Tibial artery (tissue), 4 donors: ENCODE measurements at regions not wholly inside any gene's neighbourhood (a gene's known extent, or its start where the extent isn't known, plus 50 kb on each side); places are given as distances from the start of the nearest gene placed in this dataset.

Experiments
- DNase-seq, 2 donors: peaks; one replicate each; pipeline ENCODE4 v3.0.0-alpha.2; 2019
- H3K27ac ChIP-seq, 2 donors: fragments of 200-600 bp; sonication (generic) in 1 of 2; 1 replicate in 1 of 2; 2 replicates in 1 of 2; pipeline ENCODE4 v1.5.1; 2018 to 2019; ENCODE audit warnings: mild to moderate bottlenecking in 1 of 2
- H3K27me3 ChIP-seq, 2 donors: fragments of 200-600 bp; sonication (generic) in 1 of 2; one replicate each; pipeline versions ENCODE4 v1.5.1 to v1.6.0; 2016 to 2019
- H3K36me3 ChIP-seq, 3 donors: fragments of 200-600 bp; sonication (generic) in 2 of 3; one replicate each; pipeline ENCODE4 v1.5.1; 2016 to 2019; ENCODE audit warnings: mild to moderate bottlenecking in 2 of 3
- H3K4me1 ChIP-seq, 4 donors: fragments of 200-600 bp; sonication (generic) in 2 of 4; 1 replicate in 3 of 4; 2 replicates in 1 of 4; pipeline ENCODE4 v1.5.1; 2016 to 2019
- H3K4me3 ChIP-seq, 2 donors: fragments of 200-600 bp; sonication (generic) in 1 of 2; 1 replicate in 1 of 2; 2 replicates in 1 of 2; pipeline ENCODE4 v1.5.1; 2018 to 2019; ENCODE audit warnings: mild to moderate bottlenecking in 2 of 2
- H3K9me3 ChIP-seq, 3 donors: fragments of 200-600 bp; sonication (generic) in 1 of 3; one replicate each; pipeline ENCODE4 v1.5.1; 2016 to 2019
- CTCF ChIP-seq, 2 experiments: fragments of 200-600 bp in 1 of 2; fragments of 450-650 bp in 1 of 2; IDR thresholded peaks; one replicate each; pipeline ENCODE4 v1.5.1; 2017 to 2019; ENCODE audit warnings: antibody characterized with exemption in 2 of 2, mild to moderate bottlenecking in 1 of 2, moderate library complexity in 1 of 2
- intact Hi-C: fragments of 100-400 bp; cut with DNase I; formaldehyde crosslinking; loops from one replicate; pipeline ENCODE4 v1.15.0; 2023; ENCODE audit warnings: low total_unique reads

- no peak for DNase-seq
- Histone ChIP-seq H3K4me3 (no peak overlapping the region), H3K27me3 (peaks cover 0 to 8% of the 10 kb centered on the region in 2 donors), H3K36me3 (no peaks in the 10 kb centered on the region), H3K9me3 (no peaks in the 10 kb centered on the region), H3K27ac (no peak overlapping the region), H3K4me1 (no peaks in the 10 kb centered on the region)
- intact Hi-C loops, result no loop called here
- no peak for TF ChIP-seq CTCF (IDR thresholded peaks at IDR 0.05)
Measured at GRCh38 chr1:38179483-38179882, 132.9 kb upstream of the POU3F1 start.

GRCh38 chr1:38178216-38178615, 131.6 kb upstream of the POU3F1 start:
- TF ChIP-seq CTCF (IDR thresholded peaks at IDR 0.05), result no peak
- intact Hi-C loops, result no loop called here

GRCh38 chr1:38175121-38175520, 128.5 kb upstream of the POU3F1 start:
- Histone ChIP-seq H3K4me1 (no peaks in the 10 kb centered on the region), H3K27ac (no peak overlapping the region), H3K36me3 (no peaks in the 10 kb centered on the region), H3K27me3 (peaks cover 0 to 3% of the 10 kb centered on the region in 2 donors), H3K4me3 (no peak overlapping the region), H3K9me3 (no peaks in the 10 kb centered on the region)
- no peak for TF ChIP-seq CTCF (IDR thresholded peaks at IDR 0.05)
- intact Hi-C loops, result no loop called here
- no peak for DNase-seq

More at GRCh38 chr1:38178216-38178615, 131.6 kb upstream of the POU3F1 start:
- Histone ChIP-seq H3K27ac (no peak overlapping the region), H3K4me3 (no peak overlapping the region), H3K27me3 (peaks cover 0 to 7% of the 10 kb centered on the region in 2 donors), H3K36me3 (no peaks in the 10 kb centered on the region), H3K4me1 (no peaks in the 10 kb centered on the region), H3K9me3 (no peaks in the 10 kb centered on the region)
- no peak for DNase-seq

- no peak for TF ChIP-seq CTCF (IDR thresholded peaks at IDR 0.05)
- Histone ChIP-seq H3K36me3 (no peaks in the 10 kb centered on the region), H3K4me1 (no peaks in the 10 kb centered on the region), H3K4me3 (no peak overlapping the region), H3K27me3 (peaks cover 0 to 3% of the 10 kb centered on the region in 2 donors), H3K27ac (no peak overlapping the region), H3K9me3 (no peaks in the 10 kb centered on the region)
- intact Hi-C loops, result no loop called here
- DNase-seq, result no peak
Measured at GRCh38 chr1:38173848-38174247, 127.3 kb upstream of the POU3F1 start.

- no peaks in the 10 kb centered on the region for H3K4me1 ChIP-seq
- no peak overlapping the region for H3K4me3 ChIP-seq
- DNase-seq, result no peak
- H3K27ac ChIP-seq, result no peak overlapping the region
- no peaks in the 10 kb centered on the region for H3K9me3 ChIP-seq
- intact Hi-C loops, result no loop called here
- H3K27me3 ChIP-seq, result peaks cover 0 to 7% of the 10 kb centered on the region in 2 donors
- no peaks in the 10 kb centered on the region for H3K36me3 ChIP-seq
- no peak for TF ChIP-seq CTCF (IDR thresholded peaks at IDR 0.05)
Measured at GRCh38 chr1:38173157-38173831, 126.7 kb upstream of the POU3F1 start.
